ENCODE measurements at regions not wholly inside any gene's neighbourhood (a gene's known extent, or its start where the extent isn't known, plus 50 kb on each side); places are given as distances from the start of the nearest gene placed in this dataset.

GRCh38 chr11:131129474-131129873 lies 213.2 kb upstream of the SNX19 start:
- TF ChIP-seq EZH2 (IDR thresholded peaks at IDR 0.05; ENCODE audit: borderline replicate concordance, low read depth, low read length, severe bottlenecking), result no peak
- TF ChIP-seq CTCF (IDR thresholded peaks at IDR 0.05; ENCODE audit: borderline replicate concordance, extremely low read depth, low read length, poor library complexity, severe bottlenecking), result no peak
- DNase-seq (no peak), ATAC-seq (ENCODE audit: insufficient read depth, low read depth) (no peak)
- Histone ChIP-seq H3K9ac (ENCODE audit: low read depth, low read length) (no peak overlapping the region), H3K27me3 (ENCODE audit: insufficient read depth, low read length, poor library complexity) (no peaks in the 10 kb centered on the region), H4K20me1 (ENCODE audit: insufficient read depth, low read length) (no peaks in the 10 kb centered on the region), H2AFZ (ENCODE audit: low read depth, low read length) (no peak overlapping the region), H3K4me2 (ENCODE audit: insufficient read depth, low read length) (no peak overlapping the region), H3K4me1 (ENCODE audit: insufficient read depth, low read length) (no peaks in the 10 kb centered on the region), H3K27ac (ENCODE audit: low read length) (no peak overlapping the region), H3K4me3 (ENCODE audit: low read depth in 1 of 2, low read length in 2 of 2) (no peak overlapping the region), H3K36me3 (ENCODE audit: insufficient read depth, low read length) (no peaks in the 10 kb centered on the region), H3K9me3 (ENCODE audit: insufficient read depth, low read length, severe bottlenecking) (peaks cover 14% of the 10 kb centered on the region), H3K79me2 (ENCODE audit: insufficient read depth, low read length) (no peaks in the 10 kb centered on the region)

- DNase-seq (no peak), ATAC-seq (ENCODE audit: insufficient read depth, low read depth) (no peak)
- Histone ChIP-seq H3K9ac (ENCODE audit: low read depth, low read length) (no peak overlapping the region), H3K27ac (ENCODE audit: low read length) (no peak overlapping the region), H3K4me1 (ENCODE audit: insufficient read depth, low read length) (no peaks in the 10 kb centered on the region), H3K4me2 (ENCODE audit: insufficient read depth, low read length) (no peak overlapping the region), H3K27me3 (ENCODE audit: insufficient read depth, low read length, poor library complexity) (peaks cover 5% of the 10 kb centered on the region), H3K36me3 (ENCODE audit: insufficient read depth, low read length) (no peaks in the 10 kb centered on the region), H4K20me1 (ENCODE audit: insufficient read depth, low read length) (no peaks in the 10 kb centered on the region), H3K79me2 (ENCODE audit: insufficient read depth, low read length) (no peaks in the 10 kb centered on the region), H3K4me3 (ENCODE audit: low read depth in 1 of 2, low read length in 2 of 2) (no peak overlapping the region), H2AFZ (ENCODE audit: low read depth, low read length) (no peak overlapping the region), H3K9me3 (ENCODE audit: insufficient read depth, low read length, severe bottlenecking) (no peaks in the 10 kb centered on the region)
- TF ChIP-seq CTCF (IDR thresholded peaks at IDR 0.05; ENCODE audit: borderline replicate concordance, extremely low read depth, low read length, poor library complexity, severe bottlenecking), result no peak
- no peak for TF ChIP-seq EZH2 (IDR thresholded peaks at IDR 0.05; ENCODE audit: borderline replicate concordance, low read depth, low read length, severe bottlenecking)
Observed at GRCh38 chr11:131135611-131136010, 219.3 kb upstream of the SNX19 start.

- Histone ChIP-seq H3K4me2 (ENCODE audit: insufficient read depth, low read length) (no peak overlapping the region), H3K4me3 (ENCODE audit: low read depth in 1 of 2, low read length in 2 of 2) (no peak overlapping the region), H3K9me3 (ENCODE audit: insufficient read depth, low read length, severe bottlenecking) (no peaks in the 10 kb centered on the region), H3K36me3 (ENCODE audit: insufficient read depth, low read length) (no peaks in the 10 kb centered on the region), H3K79me2 (ENCODE audit: insufficient read depth, low read length) (no peaks in the 10 kb centered on the region), H3K9ac (ENCODE audit: low read depth, low read length) (no peak overlapping the region), H3K4me1 (ENCODE audit: insufficient read depth, low read length) (no peaks in the 10 kb centered on the region), H2AFZ (ENCODE audit: low read depth, low read length) (no peak overlapping the region), H3K27ac (ENCODE audit: low read length) (no peak overlapping the region), H4K20me1 (ENCODE audit: insufficient read depth, low read length) (no peaks in the 10 kb centered on the region), H3K27me3 (ENCODE audit: insufficient read depth, low read length, poor library complexity) (peaks cover 9% of the 10 kb centered on the region)
- ATAC-seq (ENCODE audit: insufficient read depth, low read depth), result no peak
- TF ChIP-seq CTCF (IDR thresholded peaks at IDR 0.05; ENCODE audit: borderline replicate concordance, extremely low read depth, low read length, poor library complexity, severe bottlenecking) (no peak), EZH2 (IDR thresholded peaks at IDR 0.05; ENCODE audit: borderline replicate concordance, low read depth, low read length, severe bottlenecking) (no peak)
- DNase-seq, result no peak
Observed at GRCh38 chr11:131136486-131136885, 220.2 kb upstream of the SNX19 start.

- Histone ChIP-seq H3K9me3 (ENCODE audit: insufficient read depth, low read length, severe bottlenecking) (no peaks in the 10 kb centered on the region), H4K20me1 (ENCODE audit: insufficient read depth, low read length) (no peaks in the 10 kb centered on the region), H3K9ac (ENCODE audit: low read depth, low read length) (no peak overlapping the region), H3K27ac (ENCODE audit: low read length) (no peak overlapping the region), H3K4me1 (ENCODE audit: insufficient read depth, low read length) (no peaks in the 10 kb centered on the region), H3K27me3 (ENCODE audit: insufficient read depth, low read length, poor library complexity) (peaks cover 9% of the 10 kb centered on the region), H3K4me2 (ENCODE audit: insufficient read depth, low read length) (no peak overlapping the region), H3K79me2 (ENCODE audit: insufficient read depth, low read length) (no peaks in the 10 kb centered on the region), H2AFZ (ENCODE audit: low read depth, low read length) (no peak overlapping the region), H3K36me3 (ENCODE audit: insufficient read depth, low read length) (no peaks in the 10 kb centered on the region), H3K4me3 (ENCODE audit: low read depth in 1 of 2, low read length in 2 of 2) (no peak overlapping the region)
- TF ChIP-seq EZH2 (IDR thresholded peaks at IDR 0.05; ENCODE audit: borderline replicate concordance, low read depth, low read length, severe bottlenecking) (no peak), CTCF (IDR thresholded peaks at IDR 0.05; ENCODE audit: borderline replicate concordance, extremely low read depth, low read length, poor library complexity, severe bottlenecking) (no peak)
- ATAC-seq (ENCODE audit: insufficient read depth, low read depth), result no peak
- no peak for DNase-seq
Observed at GRCh38 chr11:131137046-131137445, 220.8 kb upstream of the SNX19 start.
